CD4-positive, alpha-beta T cell treated with Interleukin-6 at 100 ng/mL for 8 hours (primary cell): ENCODE measurements at regions not wholly inside any gene's neighbourhood (a gene's known extent, or its start where the extent isn't known, plus 50 kb on each side); places are given as distances from the start of the nearest gene placed in this dataset.

Experiments used
- DNase-seq: peaks from one replicate; pipeline ENCODE4 v3.0.0-alpha.2; 2020; ENCODE audit warnings: mixed read lengths, low spot score

- no peak for DNase-seq
These were observed 126.2 kb downstream of the TMEM18 start for GRCh38 chr2:550860-551567.

- no peak for DNase-seq
These were observed 131.2 kb downstream of the TMEM18 start for GRCh38 chr2:545711-546650.

- DNase-seq = no peak
These were observed 132.0 kb downstream of the TMEM18 start for GRCh38 chr2:545228-545627.

- no peak for DNase-seq
These were observed 138.6 kb downstream of the TMEM18 start for GRCh38 chr2:538646-539045.

- DNase-seq = no peak
These were observed 142.0 kb downstream of the TMEM18 start for GRCh38 chr2:535222-535621.

- DNase-seq = no peak
These were observed 147.4 kb downstream of the TMEM18 start for GRCh38 chr2:529852-530251.

GRCh38 chr2:529424-529823 is 147.8 kb downstream of the TMEM18 start:
- no peak for DNase-seq

GRCh38 chr2:527581-527980 is 149.6 kb downstream of the TMEM18 start:
- DNase-seq = no peak

- no peak for DNase-seq
These were observed 150.3 kb downstream of the TMEM18 start for GRCh38 chr2:526918-527317.

- no peak for DNase-seq
These were observed 151.6 kb downstream of the TMEM18 start for GRCh38 chr2:525611-526010.

- no peak for DNase-seq
These were observed 152.2 kb downstream of the TMEM18 start for GRCh38 chr2:525021-525420.

GRCh38 chr2:524442-524841 is 152.8 kb downstream of the TMEM18 start:
- no peak for DNase-seq

GRCh38 chr2:523698-524270 is 153.4 kb downstream of the TMEM18 start:
- DNase-seq = no peak

- DNase-seq = no peak
These were observed 154.4 kb downstream of the TMEM18 start for GRCh38 chr2:522776-523175.

- no peak for DNase-seq
These were observed 155.2 kb downstream of the TMEM18 start for GRCh38 chr2:521853-522530.

- DNase-seq = no peak
These were observed 156.4 kb downstream of the TMEM18 start for GRCh38 chr2:520663-521340.

- DNase-seq = no peak
These were observed 160.3 kb downstream of the TMEM18 start for GRCh38 chr2:516944-517343.

- no peak for DNase-seq
These were observed 161.1 kb downstream of the TMEM18 start for GRCh38 chr2:516131-516530.

GRCh38 chr2:515441-516127 is 161.6 kb downstream of the TMEM18 start:
- DNase-seq = no peak

- no peak for DNase-seq
These were observed 163.1 kb downstream of the TMEM18 start for GRCh38 chr2:513981-514706.
